Endothelial cell of umbilical vein (primary cell): ENCODE measurements at regions not wholly inside any gene's neighbourhood (a gene's known extent, or its start where the extent isn't known, plus 50 kb on each side); places are given as distances from the start of the nearest gene placed in this dataset.

ENCODE experiments used
- BruUV-seq: library from RNA; stranded (reverse); fragments of 400-500 nt; replicated peaks from 2 replicates; lab custom pipeline; 2021; lab: Mats Ljungman, UMichigan
- CTCF ChIA-PET: fragments of 300-600, 350-600 bp; sonication (Branson Sonifier 250); formaldehyde crosslinking; loops from one replicate; lab custom pipeline; 2021; ENCODE audit warnings: antibody characterized with exemption, inconsistent platforms; lab: Charles Lee
- POLR2A ChIA-PET: fragments of 300-600, 350-600 bp; sonication (Branson Sonifier 250); formaldehyde crosslinking; loops from one replicate; lab custom pipeline; 2021; ENCODE audit warnings: antibody characterized with exemption, inconsistent platforms; lab: Charles Lee
- DNase-seq: peaks from one replicate; pipeline ENCODE4 v3.0.0-alpha.2; 2011; ENCODE audit warnings: low read depth, low spot score
- FAIRE-seq: peaks from 2 replicates; lab custom pipeline; 2011; peaks lifted over from hg19 to GRCh38; lab: Jason Lieb, UNC
- H2AFZ ChIP-seq: 2 replicates; pipeline ENCODE4 v1.6.0; 2012; ENCODE audit warnings: low read depth, low read length, control low read depth, inconsistent platforms
- H3K27ac ChIP-seq: 2 replicates; pipeline ENCODE4 v1.5.1; 2011; ENCODE audit warnings: low read depth, mild to moderate bottlenecking, control low read depth, low read length, moderate library complexity; ENCODE audit not compliant: insufficient read depth
- H3K27me3 ChIP-seq, 2 experiments: 2 replicates each; pipeline versions ENCODE4 v1.6.0 to v1.6.1; 2011; ENCODE audit warnings: low read length in 2 of 2, mixed read lengths in 1 of 2; ENCODE audit not compliant: control insufficient read depth in 2 of 2, insufficient read depth in 2 of 2
- H3K36me3 ChIP-seq, 2 experiments: 2 replicates in 1 of 2; 3 replicates in 1 of 2; pipeline ENCODE4 v1.5.1; 2011; ENCODE audit warnings: low read length in 2 of 2, mild to moderate bottlenecking in 1 of 2, moderate library complexity in 1 of 2; ENCODE audit not compliant: control insufficient read depth in 2 of 2, insufficient read depth in 2 of 2; ENCODE audit errors: extremely low read depth in 1 of 2
- H3K4me1 ChIP-seq: 3 replicates; pipeline ENCODE4 v1.5.1; 2011; ENCODE audit warnings: mild to moderate bottlenecking, low read length; ENCODE audit not compliant: control insufficient read depth, insufficient read depth; ENCODE audit errors: extremely low read depth
- H3K4me2 ChIP-seq: 2 replicates; pipeline ENCODE4 v1.6.1; 2011; ENCODE audit warnings: low read length, control low read depth, mixed read lengths; ENCODE audit not compliant: insufficient read depth
- H3K4me3 ChIP-seq, 3 experiments: fragments of 200-600 bp in 1 of 3; sonication (generic), shearing (Covaris generic) in 1 of 3; replicated peaks in 1 of 3; 2 replicates each; pipeline ENCODE4 v1.5.1; 2011 to 2016; ENCODE audit warnings: control low read depth in 3 of 3, low read length in 3 of 3, mild to moderate bottlenecking in 2 of 3, inconsistent platforms in 1 of 3, low read depth in 1 of 3, moderate library complexity in 1 of 3; ENCODE audit not compliant: insufficient read depth in 1 of 3
- H3K79me2 ChIP-seq: 2 replicates; pipeline ENCODE4 v1.6.0; 2012; ENCODE audit warnings: low read length, inconsistent platforms; ENCODE audit not compliant: control insufficient read depth, insufficient read depth
- H3K9ac ChIP-seq: replicated peaks from 2 replicates; pipeline ENCODE3; 2011; ENCODE audit warnings: low read length, control low read depth; ENCODE audit not compliant: insufficient read depth; ENCODE audit errors: extremely low read depth
- H3K9me1 ChIP-seq: replicated peaks from 3 replicates; pipeline ENCODE4 v1.6.0; 2011; ENCODE audit warnings: mild to moderate bottlenecking, low read length; ENCODE audit not compliant: control insufficient read depth, insufficient read depth; ENCODE audit errors: extremely low read depth
- H3K9me3 ChIP-seq: replicated peaks from 2 replicates; pipeline ENCODE4 v1.5.1; 2012; ENCODE audit warnings: low read length, inconsistent platforms; ENCODE audit not compliant: control insufficient read depth, insufficient read depth
- H4K20me1 ChIP-seq: replicated peaks from 2 replicates; pipeline ENCODE3; 2011; ENCODE audit warnings: mild to moderate bottlenecking, low read length; ENCODE audit not compliant: control insufficient read depth, insufficient read depth; ENCODE audit errors: extremely low read depth
- CTCF ChIP-seq, 2 donors: IDR thresholded peaks; 1 replicate in 1 of 2; 2 replicates in 1 of 2; pipeline ENCODE4 v1.5.1; 2011; ENCODE audit warnings: low read length in 2 of 2, mild to moderate bottlenecking in 2 of 2, moderate library complexity in 2 of 2, control low read depth in 1 of 2, inconsistent platforms in 1 of 2, low read depth in 1 of 2; ENCODE audit not compliant: insufficient read depth in 1 of 2; ENCODE audit errors: extremely low read depth in 1 of 2
- EZH2 ChIP-seq: IDR thresholded peaks from 2 replicates; pipeline ENCODE4 v1.6.1; 2012; ENCODE audit warnings: borderline replicate concordance, low read depth, mild to moderate bottlenecking, moderate library complexity, low read length, inconsistent platforms; ENCODE audit not compliant: severe bottlenecking
- FOS ChIP-seq: IDR thresholded peaks from 2 replicates; pipeline ENCODE4 v1.6.1; 2011; ENCODE audit warnings: mild to moderate bottlenecking, low read length, moderate library complexity, borderline replicate concordance; ENCODE audit not compliant: insufficient read depth
- GATA2 ChIP-seq: IDR thresholded peaks from 2 replicates; pipeline ENCODE4 v1.7.0; 2011; ENCODE audit warnings: low read depth, mild to moderate bottlenecking, moderate library complexity, mixed read lengths, low read length; ENCODE audit not compliant: insufficient read length, insufficient read depth
- JUN ChIP-seq: IDR thresholded peaks from 2 replicates; pipeline ENCODE4 v1.6.1; 2011; ENCODE audit warnings: borderline replicate concordance, low read depth; ENCODE audit not compliant: insufficient read length, insufficient read depth
- MAX ChIP-seq: IDR thresholded peaks from 2 replicates; pipeline ENCODE4 v1.6.1; 2011; ENCODE audit not compliant: insufficient read depth, insufficient read length
- MYC ChIP-seq: IDR thresholded peaks from one replicate; pipeline ENCODE4 v1.6.1; 2011; ENCODE audit warnings: mild to moderate bottlenecking, low read depth, low read length
- POLR2A ChIP-seq: IDR thresholded peaks from 2 replicates; pipeline ENCODE4 v1.6.1; 2012; ENCODE audit warnings: low read depth, mild to moderate bottlenecking, control low read depth, low read length
- POLR2AphosphoS5 ChIP-seq: IDR thresholded peaks from 2 replicates; pipeline ENCODE4 v1.6.1; 2012; ENCODE audit warnings: low read depth, mild to moderate bottlenecking, control low read depth, low read length, moderate library complexity; ENCODE audit not compliant: insufficient read depth
- dilution Hi-C: fragments of 300-500 bp; cut with MboI; formaldehyde crosslinking; loops from one replicate; pipeline ENCODE4 v1.15.0; 2019; ENCODE audit warnings: low sequenced_read_pairs; ENCODE audit not compliant: extremely low pct_ligation_motif_present
- intact Hi-C: fragments of 100-400 bp; cut with micrococcal nuclease; formaldehyde crosslinking; loops from one replicate; pipeline ENCODE4 v1.10.0; 2022

- Histone ChIP-seq H3K36me3 (no peaks in the 10 kb centered on the region), H3K27ac (no peak overlapping the region), H2AFZ (no peak overlapping the region), H3K9ac (no peak overlapping the region), H4K20me1 (no peaks in the 10 kb centered on the region), H3K9me1 (no peaks in the 10 kb centered on the region), H3K27me3 (no peaks in the 10 kb centered on the region), H3K79me2 (no peaks in the 10 kb centered on the region), H3K4me3 (no peak overlapping the region), H3K4me2 (no peak overlapping the region), H3K4me1 (no peaks in the 10 kb centered on the region), H3K9me3 (peaks cover 7% of the 10 kb centered on the region)
- intact Hi-C loops (no loop called here), dilution Hi-C loops (no loop called here)
- CTCF ChIA-PET, result no interaction called here
- DNase-seq (no peak), FAIRE-seq (no peak)
- POLR2A ChIA-PET, result no interaction called here
- no peak for TF ChIP-seq FOS
- TF ChIP-seq POLR2A, result no peak
- no peak for TF ChIP-seq MAX
- no peak for TF ChIP-seq GATA2
- no peak for TF ChIP-seq POLR2AphosphoS5
- no peak for TF ChIP-seq JUN
- TF ChIP-seq CTCF (IDR thresholded peaks at IDR 0.05; ENCODE audit: extremely low read depth in 1 of 2, insufficient read depth in 1 of 2, low read depth in 1 of 2, low read length in 2 of 2), result no peak
- TF ChIP-seq EZH2, result no peak
- no peak for TF ChIP-seq MYC
- BruUV-seq, result no TSS peak
Observed at GRCh38 chr11:115930886-115931547, 426.8 kb upstream of the CADM1 start.
